ENCODE measurements at regions not wholly inside any gene's neighbourhood (a gene's known extent, or its start where the extent isn't known, plus 50 kb on each side); places are given as distances from the start of the nearest gene placed in this dataset.

DNA sequence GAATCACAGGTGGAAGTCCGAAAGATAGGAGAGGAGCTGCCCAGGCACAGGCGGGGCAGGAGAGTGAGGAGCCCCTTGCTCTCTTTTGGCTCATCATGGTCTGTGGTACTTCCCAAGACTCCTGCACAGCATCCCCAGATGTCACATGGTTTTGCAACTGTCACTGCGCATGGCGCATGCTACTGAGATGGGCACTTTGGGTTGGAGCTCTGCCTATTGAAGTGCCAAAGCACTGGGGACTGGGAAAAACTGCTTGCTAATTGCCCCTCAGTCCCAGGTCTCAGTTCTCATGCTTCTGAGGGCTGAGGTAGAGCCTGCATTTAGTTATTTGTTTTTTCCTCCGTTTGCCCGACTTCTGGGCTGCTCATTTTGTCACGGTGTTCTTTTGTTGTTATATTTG lies 156.8 kb upstream of the CDH13 start:
- TF ChIP-seq, protein P1, sequence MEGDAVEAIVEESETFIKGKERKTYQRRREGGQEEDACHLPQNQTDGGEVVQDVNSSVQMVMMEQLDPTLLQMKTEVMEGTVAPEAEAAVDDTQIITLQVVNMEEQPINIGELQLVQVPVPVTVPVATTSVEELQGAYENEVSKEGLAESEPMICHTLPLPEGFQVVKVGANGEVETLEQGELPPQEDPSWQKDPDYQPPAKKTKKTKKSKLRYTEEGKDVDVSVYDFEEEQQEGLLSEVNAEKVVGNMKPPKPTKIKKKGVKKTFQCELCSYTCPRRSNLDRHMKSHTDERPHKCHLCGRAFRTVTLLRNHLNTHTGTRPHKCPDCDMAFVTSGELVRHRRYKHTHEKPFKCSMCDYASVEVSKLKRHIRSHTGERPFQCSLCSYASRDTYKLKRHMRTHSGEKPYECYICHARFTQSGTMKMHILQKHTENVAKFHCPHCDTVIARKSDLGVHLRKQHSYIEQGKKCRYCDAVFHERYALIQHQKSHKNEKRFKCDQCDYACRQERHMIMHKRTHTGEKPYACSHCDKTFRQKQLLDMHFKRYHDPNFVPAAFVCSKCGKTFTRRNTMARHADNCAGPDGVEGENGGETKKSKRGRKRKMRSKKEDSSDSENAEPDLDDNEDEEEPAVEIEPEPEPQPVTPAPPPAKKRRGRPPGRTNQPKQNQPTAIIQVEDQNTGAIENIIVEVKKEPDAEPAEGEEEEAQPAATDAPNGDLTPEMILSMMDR (IDR thresholded peaks at IDR 0.05) = no peak
- no peak for TF ChIP-seq EZH2 (IDR thresholded peaks at IDR 0.05)
- no peak for TF ChIP-seq EZH2phosphoT487 (IDR thresholded peaks at IDR 0.05)

Data from neural progenitor cell (in vitro differentiated cells).